ENCODE measurements at regions not wholly inside any gene's neighbourhood (a gene's known extent, or its start where the extent isn't known, plus 50 kb on each side); places are given as distances from the start of the nearest gene placed in this dataset.

- no peak for DNase-seq (ENCODE audit: low read depth in 2 of 2)
Observed at GRCh38 chr12:77493302-77494168, 337.2 kb upstream of the NAV3 start.

- DNase-seq (ENCODE audit: low read depth in 2 of 2), result no peak
Observed at GRCh38 chr12:77492536-77492935, 338.2 kb upstream of the NAV3 start.

- DNase-seq (ENCODE audit: low read depth in 2 of 2), result no peak
Observed at GRCh38 chr12:77489331-77489970, 341.2 kb upstream of the NAV3 start.

- no peak for DNase-seq (ENCODE audit: low read depth in 2 of 2)
Observed at GRCh38 chr12:77488041-77488620, 342.6 kb upstream of the NAV3 start.

- DNase-seq (ENCODE audit: low read depth in 2 of 2), result no peak
Observed at GRCh38 chr12:77486872-77487271, 343.8 kb upstream of the NAV3 start.

GRCh38 chr12:77485961-77486854 lies 344.5 kb upstream of the NAV3 start:
- no peak for DNase-seq (ENCODE audit: low read depth in 2 of 2)

GRCh38 chr12:77481687-77482086 lies 349.0 kb upstream of the NAV3 start:
- DNase-seq (ENCODE audit: low read depth in 2 of 2), result no peak

GRCh38 chr12:77477907-77478533 lies 352.7 kb upstream of the NAV3 start:
- no peak for DNase-seq (ENCODE audit: low read depth in 2 of 2)

GRCh38 chr12:77471801-77472200 lies 358.9 kb upstream of the NAV3 start:
- DNase-seq (ENCODE audit: low read depth in 2 of 2), result no peak

- DNase-seq (ENCODE audit: low read depth in 2 of 2), result no peak
Observed at GRCh38 chr12:77469578-77470333, 360.9 kb upstream of the NAV3 start.

GRCh38 chr12:77442633-77443032 lies 377.3 kb upstream of the E2F7 start:
- no peak for DNase-seq (ENCODE audit: low read depth in 2 of 2)

- no peak for DNase-seq (ENCODE audit: low read depth in 2 of 2)
Observed at GRCh38 chr12:77439749-77440148, 374.4 kb upstream of the E2F7 start.

- no peak for DNase-seq (ENCODE audit: low read depth in 2 of 2)
Observed at GRCh38 chr12:77438644-77439043, 373.3 kb upstream of the E2F7 start.

GRCh38 chr12:77437206-77437605 lies 371.8 kb upstream of the E2F7 start:
- no peak for DNase-seq (ENCODE audit: low read depth in 2 of 2)

GRCh38 chr12:77435446-77436091 lies 370.2 kb upstream of the E2F7 start:
- no peak for DNase-seq (ENCODE audit: low read depth in 2 of 2)

GRCh38 chr12:77433799-77434198 lies 368.4 kb upstream of the E2F7 start:
- no peak for DNase-seq (ENCODE audit: low read depth in 2 of 2)

- no peak for DNase-seq (ENCODE audit: low read depth in 2 of 2)
Observed at GRCh38 chr12:77429426-77429825, 364.1 kb upstream of the E2F7 start.

GRCh38 chr12:77421152-77421551 lies 355.8 kb upstream of the E2F7 start:
- DNase-seq (ENCODE audit: low read depth in 2 of 2), result no peak

- no peak for DNase-seq (ENCODE audit: low read depth in 2 of 2)
Observed at GRCh38 chr12:77409551-77409950, 344.2 kb upstream of the E2F7 start.

GRCh38 chr12:77407931-77408330 lies 342.6 kb upstream of the E2F7 start:
- no peak for DNase-seq (ENCODE audit: low read depth in 2 of 2)

Data from stimulated activated CD8-positive, alpha-beta memory T cell treated with anti-CD3 and anti-CD28 coated beads, Interleukin-2, amount 100 ng/mL, for 48 hours (primary cell).